GM10266 (cell line): ENCODE measurements at regions not wholly inside any gene's neighbourhood (a gene's known extent, or its start where the extent isn't known, plus 50 kb on each side); places are given as distances from the start of the nearest gene placed in this dataset.
"Not testable (repeated sequence)": the region's sequence is repeated elsewhere in the genome, so short reads cannot be mapped to it uniquely, and the experiment has no call there.

Source experiments
- DNase-seq: peaks from one replicate; pipeline ENCODE4 v3.0.0; 2012; ENCODE audit errors: extremely low spot score
- CTCF ChIP-seq: IDR thresholded peaks from 2 replicates; pipeline ENCODE4 v1.5.1; 2012; ENCODE audit warnings: mild to moderate bottlenecking, low read depth; ENCODE audit not compliant: control insufficient read depth, insufficient read depth; ENCODE audit errors: missing control alignments

GRCh38 chr13:48583859-48584311 is 51.0 kb upstream of the RCBTB2 start:
- DNase-seq: no peak
- no peak for TF ChIP-seq CTCF

GRCh38 chr13:48585456-48585840 is 52.6 kb upstream of the RCBTB2 start:
- DNase-seq: no peak
- no peak for TF ChIP-seq CTCF

GRCh38 chr13:48586591-48587103 is 53.8 kb upstream of the RCBTB2 start:
- DNase-seq: no peak
- no peak for TF ChIP-seq CTCF

GRCh38 chr13:48588120-48588519 is 55.2 kb upstream of the RCBTB2 start:
- DNase-seq: no peak

GRCh38 chr13:48590141-48590901 is 57.4 kb upstream of the RCBTB2 start:
- TF ChIP-seq CTCF: no peak
- no peak for DNase-seq

More at GRCh38 chr13:48588120-48588519, 55.2 kb upstream of the RCBTB2 start:
- TF ChIP-seq CTCF: no peak

- DNase-seq: not testable (repeated sequence)
Measured at GRCh38 chr13:48591124-48591872, 58.4 kb upstream of the RCBTB2 start.

- TF ChIP-seq CTCF: no peak
- no peak for DNase-seq
Measured at GRCh38 chr13:48591889-48592687, 59.2 kb upstream of the RCBTB2 start.
